Endothelial cell of umbilical vein (primary cell): ENCODE measurements at regions not wholly inside any gene's neighbourhood (a gene's known extent, or its start where the extent isn't known, plus 50 kb on each side); places are given as distances from the start of the nearest gene placed in this dataset.

ENCODE experiments used
- MYC ChIP-seq: IDR thresholded peaks from one replicate; pipeline ENCODE4 v1.6.1; 2011; ENCODE audit warnings: mild to moderate bottlenecking, low read depth, low read length
- POLR2A ChIP-seq: IDR thresholded peaks from 2 replicates; pipeline ENCODE4 v1.6.1; 2012; ENCODE audit warnings: low read depth, mild to moderate bottlenecking, control low read depth, low read length
- TF ChIP-seq, protein P1 (sequence below), 2 donors: IDR thresholded peaks; 1 replicate in 1 of 2; 2 replicates in 1 of 2; pipeline ENCODE4 v1.5.1; 2011; ENCODE audit warnings: low read length in 2 of 2, mild to moderate bottlenecking in 2 of 2, moderate library complexity in 2 of 2, control low read depth in 1 of 2, inconsistent platforms in 1 of 2, low read depth in 1 of 2; ENCODE audit not compliant: insufficient read depth in 1 of 2; ENCODE audit errors: extremely low read depth in 1 of 2

DNA sequence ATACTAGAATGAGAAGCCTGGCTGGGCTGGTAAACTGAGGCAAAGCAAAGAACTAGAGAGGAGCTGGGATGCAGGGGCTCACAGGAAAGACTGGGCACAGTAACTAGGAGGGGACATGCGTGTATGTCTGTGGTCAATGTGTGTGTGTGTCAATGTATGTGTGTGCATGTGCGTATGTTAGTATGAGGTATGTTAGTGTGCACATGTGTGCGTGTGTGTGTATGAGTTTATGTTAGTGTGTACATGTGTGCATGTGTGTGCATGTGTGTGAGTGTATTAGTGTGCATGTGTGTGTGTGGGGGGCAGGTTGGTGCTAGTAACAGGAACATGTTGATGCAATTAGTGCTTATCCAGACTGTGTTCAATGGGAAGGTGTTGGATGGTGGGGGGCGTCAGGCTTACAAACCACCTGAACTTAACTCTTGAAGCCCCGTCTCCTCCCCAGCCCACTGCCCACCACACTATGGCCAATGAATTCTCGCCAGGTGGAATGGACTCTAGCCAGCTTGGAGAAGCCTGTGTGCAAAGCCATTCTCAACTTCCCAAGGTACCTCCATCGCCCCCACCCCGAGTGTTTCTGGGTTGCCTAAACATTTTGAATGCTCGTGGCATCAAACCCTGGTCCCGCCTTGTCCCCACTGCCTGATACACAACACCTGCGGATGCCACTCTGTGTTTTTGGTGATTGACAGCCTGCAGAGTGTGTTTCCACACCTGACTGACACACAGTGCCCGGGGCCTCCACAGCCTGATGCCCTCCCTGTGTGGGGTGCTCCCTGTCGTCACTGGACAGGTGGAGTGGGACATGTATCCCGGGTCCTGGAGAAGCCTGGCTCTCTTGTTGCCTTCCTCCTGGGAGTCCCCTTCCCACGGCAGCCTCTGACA is 90.1 kb upstream of the ASB18 start:
- TF ChIP-seq, protein P1, sequence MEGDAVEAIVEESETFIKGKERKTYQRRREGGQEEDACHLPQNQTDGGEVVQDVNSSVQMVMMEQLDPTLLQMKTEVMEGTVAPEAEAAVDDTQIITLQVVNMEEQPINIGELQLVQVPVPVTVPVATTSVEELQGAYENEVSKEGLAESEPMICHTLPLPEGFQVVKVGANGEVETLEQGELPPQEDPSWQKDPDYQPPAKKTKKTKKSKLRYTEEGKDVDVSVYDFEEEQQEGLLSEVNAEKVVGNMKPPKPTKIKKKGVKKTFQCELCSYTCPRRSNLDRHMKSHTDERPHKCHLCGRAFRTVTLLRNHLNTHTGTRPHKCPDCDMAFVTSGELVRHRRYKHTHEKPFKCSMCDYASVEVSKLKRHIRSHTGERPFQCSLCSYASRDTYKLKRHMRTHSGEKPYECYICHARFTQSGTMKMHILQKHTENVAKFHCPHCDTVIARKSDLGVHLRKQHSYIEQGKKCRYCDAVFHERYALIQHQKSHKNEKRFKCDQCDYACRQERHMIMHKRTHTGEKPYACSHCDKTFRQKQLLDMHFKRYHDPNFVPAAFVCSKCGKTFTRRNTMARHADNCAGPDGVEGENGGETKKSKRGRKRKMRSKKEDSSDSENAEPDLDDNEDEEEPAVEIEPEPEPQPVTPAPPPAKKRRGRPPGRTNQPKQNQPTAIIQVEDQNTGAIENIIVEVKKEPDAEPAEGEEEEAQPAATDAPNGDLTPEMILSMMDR (IDR thresholded peaks at IDR 0.05; ENCODE audit: extremely low read depth in 1 of 2, insufficient read depth in 1 of 2, low read depth in 1 of 2, low read length in 2 of 2), result no peak
- no peak for TF ChIP-seq POLR2A
- no peak for TF ChIP-seq MYC
